COLO668 (cell line): ENCODE measurements at regions not wholly inside any gene's neighbourhood (a gene's known extent, or its start where the extent isn't known, plus 50 kb on each side); places are given as distances from the start of the nearest gene placed in this dataset.

ENCODE experiments used
- DNase-seq: peaks from one replicate; lab custom pipeline; 2025; ENCODE audit not compliant: unreplicated experiment; lab: John Stamatoyannopoulos, UW

GRCh38 chr3:177753451-177754155 lies 556.3 kb upstream of the TBL1XR1 start:
- DNase-seq, result no peak

- no peak for DNase-seq
These were observed 557.2 kb upstream of the TBL1XR1 start for GRCh38 chr3:177754508-177754921.

GRCh38 chr3:177758126-177758525 lies 560.8 kb upstream of the TBL1XR1 start:
- no peak for DNase-seq

- no peak for DNase-seq
These were observed 563.5 kb upstream of the TBL1XR1 start for GRCh38 chr3:177760803-177761202.

GRCh38 chr3:177764377-177764912 lies 567.2 kb upstream of the TBL1XR1 start:
- no peak for DNase-seq

GRCh38 chr3:177764933-177765332 lies 567.7 kb upstream of the TBL1XR1 start:
- DNase-seq, result no peak

- no peak for DNase-seq
These were observed 573.3 kb upstream of the TBL1XR1 start for GRCh38 chr3:177770383-177771230.

- DNase-seq, result no peak
These were observed 574.5 kb upstream of the TBL1XR1 start for GRCh38 chr3:177771780-177772179.

- DNase-seq, result no peak
These were observed 575.8 kb upstream of the TBL1XR1 start for GRCh38 chr3:177772908-177773557.

- no peak for DNase-seq
These were observed 576.4 kb upstream of the TBL1XR1 start for GRCh38 chr3:177773717-177774116.

GRCh38 chr3:177776661-177777101 lies 579.4 kb upstream of the TBL1XR1 start:
- DNase-seq, result no peak

GRCh38 chr3:177777699-177778098 lies 580.4 kb upstream of the TBL1XR1 start:
- peak; percentile 18 for DNase-seq

- no peak for DNase-seq
These were observed 581.4 kb upstream of the TBL1XR1 start for GRCh38 chr3:177778633-177779032.

- DNase-seq, result no peak
These were observed 584.4 kb upstream of the TBL1XR1 start for GRCh38 chr3:177781686-177782161.

GRCh38 chr3:177783338-177783737 lies 586.1 kb upstream of the TBL1XR1 start:
- no peak for DNase-seq

GRCh38 chr3:177783767-177784166 lies 586.5 kb upstream of the TBL1XR1 start:
- DNase-seq, result no peak

- no peak for DNase-seq
These were observed 590.2 kb upstream of the TBL1XR1 start for GRCh38 chr3:177787279-177788041.

- no peak for DNase-seq
These were observed 592.2 kb upstream of the TBL1XR1 start for GRCh38 chr3:177789500-177789899.

- DNase-seq, result no peak
These were observed 595.2 kb upstream of the TBL1XR1 start for GRCh38 chr3:177792311-177793030.

GRCh38 chr3:177793451-177793850 lies 596.2 kb upstream of the TBL1XR1 start:
- no peak for DNase-seq
